GM21360 (cell line): ENCODE measurements at regions not wholly inside any gene's neighbourhood (a gene's known extent, or its start where the extent isn't known, plus 50 kb on each side); places are given as distances from the start of the nearest gene placed in this dataset.
"Not testable (repeated sequence)": the region's sequence is repeated elsewhere in the genome, so short reads cannot be mapped to it uniquely, and the experiment has no call there.

ENCODE experiments used
- ATAC-seq: cut with Tn5 transposase; IDR thresholded peaks from one replicate; pipeline ENCODE4 v1.9.1; 2021; ENCODE audit warnings: mild to moderate bottlenecking, moderate library complexity; ENCODE audit not compliant: unreplicated experiment

- ATAC-seq = no peak
These were observed 776.4 kb downstream of the GATA3 start for GRCh38 chr10:8830876-8831275.

- ATAC-seq = no peak
These were observed 781.1 kb downstream of the GATA3 start for GRCh38 chr10:8835453-8836167.

DNA sequence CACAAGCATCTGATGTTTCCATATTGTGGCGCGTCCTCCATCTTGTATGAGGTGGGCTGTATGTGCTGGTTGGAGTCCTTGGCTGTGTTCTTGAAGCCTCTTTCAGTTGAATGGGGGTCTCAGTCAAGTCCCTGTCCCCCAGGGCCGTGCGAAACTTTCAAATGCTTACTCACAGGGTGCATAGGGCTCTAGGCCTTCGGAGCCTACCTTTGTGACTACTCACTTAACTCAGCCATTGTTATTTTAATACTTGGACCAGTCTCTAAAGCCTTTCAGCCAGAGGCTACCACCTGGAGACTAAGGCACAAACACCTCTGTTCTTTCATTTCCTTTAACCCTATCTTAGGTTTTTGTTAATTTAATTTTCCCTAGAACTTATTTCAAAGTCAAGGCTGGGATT is 785.9 kb downstream of the GATA3 start:
- ATAC-seq = no peak

DNA sequence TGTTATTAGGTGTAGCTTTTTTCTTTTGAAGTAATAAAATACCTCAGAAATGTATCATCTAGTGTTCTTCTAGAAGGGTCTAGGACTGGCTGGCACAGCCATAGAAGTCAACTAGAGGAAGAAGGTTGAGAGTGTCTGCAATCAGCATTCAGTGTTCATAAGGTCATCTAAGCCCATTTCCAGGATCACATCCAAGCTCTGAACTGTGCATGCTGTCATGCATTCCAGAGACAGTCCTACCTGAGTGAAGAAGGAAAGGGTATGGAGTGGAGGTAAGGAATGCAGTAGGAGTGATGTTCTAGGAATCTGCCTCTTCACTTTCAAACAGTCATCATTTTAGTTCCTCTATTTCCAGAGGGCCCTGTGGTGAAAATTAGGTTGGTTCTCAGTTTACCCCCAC is 789.7 kb downstream of the GATA3 start:
- ATAC-seq = no peak

- ATAC-seq = no peak
These were observed 798.1 kb downstream of the GATA3 start for GRCh38 chr10:8852546-8852945.

DNA sequence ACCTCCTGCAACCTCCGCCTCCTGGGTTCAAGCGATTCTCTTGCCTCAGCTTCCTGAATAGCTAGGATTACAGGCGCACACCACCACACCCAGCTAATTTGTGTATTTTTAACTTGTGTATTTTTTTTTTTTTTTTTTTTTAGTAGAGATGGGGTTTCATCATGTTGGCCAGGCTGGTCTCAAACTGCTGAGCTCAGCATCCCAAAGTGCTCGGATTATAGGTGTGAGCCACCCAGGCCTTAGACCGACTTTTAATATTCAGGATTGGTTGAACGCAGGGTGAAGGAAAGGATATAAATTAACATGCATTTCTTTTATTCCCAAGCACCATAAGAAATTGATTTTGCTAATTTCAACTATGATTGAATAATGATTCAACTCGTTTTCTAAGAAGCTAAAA is 798.6 kb downstream of the GATA3 start:
- no peak for ATAC-seq

GRCh38 chr10:8868924-8869323 is 814.4 kb downstream of the GATA3 start:
- ATAC-seq = not testable (repeated sequence)

DNA sequence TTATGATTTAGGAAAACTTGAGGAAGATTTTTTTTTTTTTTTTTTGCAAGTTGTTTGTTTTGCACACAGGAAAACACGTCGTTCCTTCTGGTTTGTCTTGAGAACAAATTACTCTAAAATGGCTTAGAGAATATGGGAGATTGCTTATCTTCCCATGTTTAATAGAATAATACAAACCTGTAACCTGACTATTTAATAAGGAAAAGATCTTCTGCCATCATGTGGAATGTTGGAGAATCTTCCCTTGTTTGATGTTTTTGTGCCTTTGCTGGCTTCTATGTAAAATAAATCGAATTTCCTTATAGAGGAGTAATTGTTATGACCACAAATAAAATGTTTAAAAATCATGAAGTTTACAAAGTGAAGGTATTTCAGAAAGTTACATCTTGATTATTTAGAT is 818.8 kb downstream of the GATA3 start:
- ATAC-seq = no peak

DNA sequence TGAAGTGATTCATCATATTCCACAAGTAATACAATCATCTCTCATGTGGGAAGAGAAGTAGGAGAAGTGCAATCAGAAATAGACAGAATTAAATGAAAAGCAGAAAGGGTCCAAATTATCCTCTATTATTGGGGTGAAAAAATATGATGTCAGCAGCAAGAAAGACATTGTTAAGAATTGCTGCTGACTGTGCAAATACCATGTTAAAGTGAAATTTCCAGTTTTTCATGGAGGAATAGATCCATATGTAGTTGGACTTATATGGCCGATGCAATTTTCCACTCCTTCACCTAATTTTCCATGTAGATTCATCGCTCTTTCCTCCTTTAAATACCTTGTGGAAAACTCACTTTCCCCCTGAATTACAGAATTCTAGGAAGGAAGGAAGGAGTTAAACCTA is 819.8 kb downstream of the GATA3 start:
- ATAC-seq = no peak

GRCh38 chr10:8874972-8875371 is 820.5 kb downstream of the GATA3 start:
- no peak for ATAC-seq

DNA sequence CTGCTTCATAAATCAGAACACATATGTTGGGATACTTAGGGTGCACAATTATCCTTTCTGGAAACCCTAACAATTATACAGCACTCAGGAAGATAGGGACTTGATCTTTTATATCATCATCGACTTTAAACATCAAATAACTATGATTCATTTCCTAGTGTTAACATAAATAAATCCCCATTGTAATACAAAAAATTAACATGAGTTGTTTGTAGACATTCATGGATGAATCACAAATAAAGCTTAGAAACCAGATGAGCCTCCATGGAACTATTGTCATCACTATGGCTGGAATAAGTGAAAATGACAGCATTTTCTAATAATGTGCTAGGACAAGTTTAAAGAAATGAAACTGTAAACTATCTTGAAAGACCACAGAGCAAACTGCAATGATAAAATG is 821.7 kb downstream of the GATA3 start:
- ATAC-seq = no peak

DNA sequence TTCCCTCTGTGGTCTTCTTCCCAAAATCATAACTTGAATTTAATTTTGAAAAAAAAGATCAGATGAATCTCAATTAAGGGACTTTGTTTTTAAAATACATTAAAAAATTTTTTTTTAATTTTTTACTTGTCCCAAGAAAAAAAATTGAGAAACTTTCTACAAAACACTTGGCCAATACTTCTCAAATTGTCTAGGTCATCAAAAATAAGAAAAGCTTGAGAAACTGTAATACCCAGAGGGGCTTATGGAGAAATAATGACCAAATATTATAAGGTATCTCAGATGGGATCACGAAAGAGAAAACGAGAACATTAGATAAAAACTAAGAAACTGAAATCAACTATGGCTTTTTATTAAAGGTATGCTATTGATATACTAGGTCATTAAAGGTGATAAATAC is 835.0 kb downstream of the GATA3 start:
- ATAC-seq = no peak

DNA sequence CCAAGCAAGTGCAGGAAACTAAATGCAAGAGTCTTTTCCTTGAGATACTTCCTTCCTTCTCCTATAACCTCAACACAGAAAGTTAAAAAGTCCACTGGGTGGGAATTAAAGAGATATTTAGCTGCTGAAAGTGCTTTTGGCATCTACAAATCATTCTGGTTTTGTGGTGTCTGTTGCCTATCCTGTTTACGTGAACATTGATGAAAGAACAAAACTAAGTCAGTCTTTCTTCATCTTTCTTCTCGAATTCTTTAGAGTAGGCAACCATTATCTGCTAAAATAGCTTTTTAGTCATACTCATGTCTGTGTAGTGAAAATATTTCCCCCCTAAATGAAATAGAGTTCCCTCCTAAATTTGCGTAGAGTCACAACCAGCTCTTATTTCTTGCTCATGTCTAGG is 838.6 kb downstream of the GATA3 start:
- no peak for ATAC-seq

GRCh38 chr10:8894148-8894547 is 839.7 kb downstream of the GATA3 start:
- ATAC-seq = no peak

DNA sequence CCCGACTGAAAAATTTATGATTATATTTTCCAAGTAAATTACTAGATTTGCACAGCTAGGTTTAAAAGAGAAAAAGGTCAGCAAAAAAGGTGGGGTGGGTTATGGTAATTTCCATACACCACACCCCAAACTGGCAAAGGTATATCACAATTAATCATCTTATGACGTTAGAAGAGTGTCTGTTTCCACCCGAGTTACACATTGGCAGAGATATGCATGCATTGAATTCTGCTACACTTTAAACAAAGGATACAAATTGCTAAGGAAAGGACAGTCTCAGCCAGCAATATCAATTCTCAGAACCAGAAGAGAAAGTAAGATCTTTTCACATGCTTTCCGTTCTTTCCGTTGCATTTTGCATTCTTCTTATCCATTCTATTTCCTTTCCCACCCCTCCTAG is 843.3 kb downstream of the GATA3 start:
- ATAC-seq = no peak

DNA sequence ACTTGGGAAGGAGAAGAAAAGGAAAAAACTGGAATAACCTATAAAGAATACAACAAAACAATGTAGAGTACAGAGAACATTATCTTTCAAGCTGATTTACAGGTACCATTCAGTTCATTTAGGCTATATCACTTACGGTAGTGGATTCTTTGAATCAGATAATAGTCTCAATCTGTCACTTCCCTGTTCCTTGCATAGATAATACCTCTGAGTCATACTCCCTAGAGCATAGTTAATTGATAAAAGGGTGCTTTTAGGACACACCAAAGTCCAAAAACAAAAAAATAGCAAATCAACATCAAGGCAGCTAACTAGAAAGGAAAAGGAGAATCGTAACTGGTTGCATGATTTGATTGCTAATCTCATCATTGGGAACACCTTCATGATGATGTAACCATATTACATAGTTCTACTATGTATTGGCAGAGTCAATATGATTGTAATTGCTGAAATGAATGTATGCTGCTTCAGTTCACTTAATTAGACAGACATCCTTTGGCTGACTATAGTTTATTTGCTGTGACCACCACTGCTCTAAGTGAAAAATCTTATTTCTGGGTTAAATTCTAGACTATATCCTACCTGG is 844.4 kb downstream of the GATA3 start:
- no peak for ATAC-seq

DNA sequence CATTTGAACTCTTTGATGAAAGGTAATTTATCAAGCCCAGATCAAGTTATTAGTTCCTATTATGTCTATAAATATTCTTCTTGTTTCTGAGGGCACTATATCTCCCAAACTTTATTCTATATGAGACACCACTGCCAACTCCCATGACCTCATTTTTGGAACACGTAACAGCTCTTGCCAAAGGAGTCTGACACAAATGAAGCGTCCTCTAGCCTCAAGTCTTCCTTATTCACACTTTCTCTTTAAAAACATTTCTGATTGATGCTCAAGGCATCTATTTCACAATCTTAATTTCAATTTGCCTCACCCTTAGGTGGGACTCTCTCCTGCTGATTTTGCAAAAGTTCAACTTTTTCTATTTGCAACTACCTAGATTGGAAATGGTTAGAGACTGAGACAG is 848.4 kb downstream of the GATA3 start:
- no peak for ATAC-seq

DNA sequence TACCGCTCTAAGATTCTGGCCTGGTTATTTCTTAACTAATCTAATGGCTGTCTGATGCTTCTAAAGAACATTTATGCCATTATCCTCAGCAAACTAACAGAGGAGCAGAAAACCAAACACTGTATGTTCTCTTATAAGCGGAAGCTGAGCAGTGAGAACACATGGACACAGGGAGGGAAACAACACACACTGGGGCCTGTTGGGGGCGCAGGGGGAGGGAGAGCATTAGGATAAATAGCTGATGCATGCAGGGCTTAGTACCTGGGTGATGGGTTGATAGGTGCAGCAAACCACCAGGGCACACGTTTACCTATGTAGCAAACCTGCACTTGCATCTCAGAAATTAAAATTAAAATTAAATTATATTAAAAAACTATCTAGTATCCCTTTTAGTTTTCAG is 853.5 kb downstream of the GATA3 start:
- no peak for ATAC-seq

GRCh38 chr10:8910314-8910713 is 855.8 kb downstream of the GATA3 start:
- ATAC-seq = no peak

DNA sequence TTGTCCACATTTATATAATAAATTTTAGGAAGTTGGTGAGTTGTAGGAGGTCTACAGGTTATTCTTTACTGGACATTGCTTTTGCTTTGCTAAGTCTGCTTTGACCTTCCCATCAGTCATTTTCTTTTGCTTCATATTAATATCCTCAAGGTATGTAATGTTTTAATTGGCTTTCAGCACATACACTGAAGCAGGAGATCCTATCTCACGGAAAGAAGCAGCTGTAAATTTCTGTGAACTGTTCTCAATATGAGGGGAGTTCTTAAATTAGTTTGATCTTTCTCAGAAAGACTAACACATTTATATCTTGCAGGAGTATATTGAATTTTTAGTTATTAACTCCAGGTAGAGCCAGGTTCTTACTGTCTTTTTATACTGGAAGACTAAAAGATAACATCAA is 856.5 kb downstream of the GATA3 start:
- no peak for ATAC-seq

GRCh38 chr10:8912108-8912507 is 857.6 kb downstream of the GATA3 start:
- ATAC-seq = no peak

GRCh38 chr10:8913720-8914119 is 859.2 kb downstream of the GATA3 start:
- ATAC-seq = no peak

- ATAC-seq = no peak
These were observed 864.8 kb downstream of the GATA3 start for GRCh38 chr10:8919280-8919679.
